GM12865 (cell line): ENCODE measurements at regions not wholly inside any gene's neighbourhood (a gene's known extent, or its start where the extent isn't known, plus 50 kb on each side); places are given as distances from the start of the nearest gene placed in this dataset.

Experiments
- DNase-seq: peaks from one replicate; pipeline ENCODE4 v3.0.0; 2010; ENCODE audit warnings: low read depth
- H3K4me3 ChIP-seq: 2 replicates; pipeline ENCODE4 v1.5.1; 2011; ENCODE audit warnings: mild to moderate bottlenecking, low read depth, low read length, control low read depth
- CTCF ChIP-seq: IDR thresholded peaks from 2 replicates; pipeline ENCODE4 v1.5.1; 2011; ENCODE audit warnings: low read length, control low read depth, low read depth, inconsistent platforms; ENCODE audit not compliant: insufficient read depth; ENCODE audit errors: missing control alignments

- no peak overlapping the region for H3K4me3 ChIP-seq
- no peak for TF ChIP-seq CTCF
Observed at GRCh38 chr4:31298737-31299136, 578.6 kb downstream of the PCDH7 start.

GRCh38 chr4:31307029-31307428 is 586.9 kb downstream of the PCDH7 start:
- DNase-seq, result no peak
- H3K4me3 ChIP-seq, result no peak overlapping the region
- no peak for TF ChIP-seq CTCF

More at GRCh38 chr4:31298737-31299136, 578.6 kb downstream of the PCDH7 start:
- DNase-seq, result no peak

- no peak for DNase-seq
- no peak for TF ChIP-seq CTCF
- no peak overlapping the region for H3K4me3 ChIP-seq
Observed at GRCh38 chr4:31324814-31325213, 604.6 kb downstream of the PCDH7 start.

- no peak for DNase-seq
- no peak for TF ChIP-seq CTCF
- no peak overlapping the region for H3K4me3 ChIP-seq
Observed at GRCh38 chr4:31325300-31325699, 605.1 kb downstream of the PCDH7 start.

- no peak for TF ChIP-seq CTCF
- no peak overlapping the region for H3K4me3 ChIP-seq
- no peak for DNase-seq
Observed at GRCh38 chr4:31327031-31327430, 606.9 kb downstream of the PCDH7 start.

GRCh38 chr4:31328932-31329331 is 608.8 kb downstream of the PCDH7 start:
- no peak for DNase-seq
- TF ChIP-seq CTCF, result no peak
- H3K4me3 ChIP-seq, result no peak overlapping the region

- DNase-seq, result no peak
- H3K4me3 ChIP-seq, result no peak overlapping the region
- no peak for TF ChIP-seq CTCF
Observed at GRCh38 chr4:31334086-31334910, 614.1 kb downstream of the PCDH7 start.
